HUES64 (cell line): ENCODE measurements at regions not wholly inside any gene's neighbourhood (a gene's known extent, or its start where the extent isn't known, plus 50 kb on each side); places are given as distances from the start of the nearest gene placed in this dataset.

ENCODE experiments used
- H3K27ac ChIP-seq: 2 replicates; pipeline ENCODE4 v1.7.0; 2013; ENCODE audit warnings: low read depth, low read length, inconsistent platforms
- H3K27me3 ChIP-seq: 2 replicates; pipeline ENCODE4 v1.6.1; 2013; ENCODE audit warnings: mild to moderate bottlenecking, low read length; ENCODE audit not compliant: insufficient read depth
- H3K36me3 ChIP-seq: 2 replicates; pipeline ENCODE4 v1.6.1; 2013; ENCODE audit warnings: mild to moderate bottlenecking, low read length; ENCODE audit not compliant: insufficient read depth
- H3K4me1 ChIP-seq: 2 replicates; pipeline ENCODE4 v1.6.1; 2013; ENCODE audit warnings: mild to moderate bottlenecking, low read length, moderate library complexity; ENCODE audit not compliant: insufficient read depth
- H3K4me3 ChIP-seq: 2 replicates; pipeline ENCODE4 v1.5.1; 2013; ENCODE audit warnings: mild to moderate bottlenecking, low read length, moderate library complexity
- H3K9ac ChIP-seq: 2 replicates; pipeline ENCODE4 v1.6.1; 2013; ENCODE audit warnings: mild to moderate bottlenecking, low read depth, low read length
- H3K9me3 ChIP-seq: 2 replicates; pipeline ENCODE4 v1.6.1; 2013; ENCODE audit warnings: low read depth, low read length; ENCODE audit not compliant: insufficient read depth
- WGBS: fragments of 150-250, 120-280 bp; methylation state at CpG from one replicate; pipeline ENCODE4 v1.1.7; 2013; ENCODE audit warnings: missing lambda C conversion rate; 5-methylcytosine and 5-hydroxymethylcytosine counted together

DNA sequence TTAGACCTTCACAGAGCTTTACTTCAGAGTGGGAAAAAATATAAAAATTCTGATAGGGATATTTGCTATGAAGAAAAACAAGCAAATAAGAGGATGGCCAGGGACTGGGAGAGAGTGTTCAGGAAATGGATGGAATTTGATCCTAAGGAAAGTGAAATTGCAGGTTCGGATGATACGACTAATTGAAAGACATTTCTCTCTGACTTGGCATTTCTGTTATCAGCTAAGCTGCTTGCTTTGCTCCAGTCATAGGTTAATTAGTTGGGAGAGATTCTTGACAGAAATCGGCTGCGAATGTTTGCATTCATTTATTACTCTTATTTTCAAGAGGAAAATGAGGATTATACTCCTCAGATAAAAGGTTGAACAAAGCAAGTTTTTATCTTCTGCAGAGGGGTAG is 808.7 kb upstream of the NECTIN3 start:
- 86% methylated on average over 2 of the region's 4 CpGs for WGBS
- H3K27me3 ChIP-seq = no peaks in the 10 kb centered on the region
- no peak overlapping the region for H3K27ac ChIP-seq
- H3K36me3 ChIP-seq = no peaks in the 10 kb centered on the region
- no peak overlapping the region for H3K4me3 ChIP-seq
- peaks cover 17% of the 10 kb centered on the region for H3K4me1 ChIP-seq
- no peaks in the 10 kb centered on the region for H3K9me3 ChIP-seq
- no peak overlapping the region for H3K9ac ChIP-seq

DNA sequence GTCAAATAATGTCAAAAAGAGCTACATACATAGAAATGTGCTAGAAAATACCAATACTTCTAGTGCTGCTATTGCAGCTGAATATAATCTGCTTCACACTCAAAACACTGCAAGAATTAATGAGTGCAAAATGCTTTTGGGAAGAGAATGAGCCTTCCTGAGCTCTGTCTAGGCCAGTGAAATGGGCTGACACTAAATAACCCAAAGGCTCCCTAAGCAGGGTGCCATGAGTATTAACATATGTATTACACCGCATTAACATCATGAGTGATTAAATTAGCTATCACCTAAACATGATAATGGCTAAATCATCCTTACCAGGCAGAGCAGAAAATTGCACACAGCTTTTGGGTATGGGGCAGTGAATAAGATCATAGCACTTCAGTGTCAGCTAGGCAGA is 806.3 kb upstream of the NECTIN3 start:
- WGBS = 100% methylated on average over 1 of the region's 1 CpG
- Histone ChIP-seq H3K27ac (no peak overlapping the region), H3K9ac (no peak overlapping the region), H3K27me3 (no peaks in the 10 kb centered on the region), H3K36me3 (no peaks in the 10 kb centered on the region), H3K4me3 (no peak overlapping the region), H3K4me1 (peaks cover 17% of the 10 kb centered on the region), H3K9me3 (no peaks in the 10 kb centered on the region)

- 92% methylated on average over 3 of the region's 4 CpGs for WGBS
- no peaks in the 10 kb centered on the region for H3K9me3 ChIP-seq
Measured at GRCh38 chr3:110267304-110267845, 804.2 kb upstream of the NECTIN3 start.

DNA sequence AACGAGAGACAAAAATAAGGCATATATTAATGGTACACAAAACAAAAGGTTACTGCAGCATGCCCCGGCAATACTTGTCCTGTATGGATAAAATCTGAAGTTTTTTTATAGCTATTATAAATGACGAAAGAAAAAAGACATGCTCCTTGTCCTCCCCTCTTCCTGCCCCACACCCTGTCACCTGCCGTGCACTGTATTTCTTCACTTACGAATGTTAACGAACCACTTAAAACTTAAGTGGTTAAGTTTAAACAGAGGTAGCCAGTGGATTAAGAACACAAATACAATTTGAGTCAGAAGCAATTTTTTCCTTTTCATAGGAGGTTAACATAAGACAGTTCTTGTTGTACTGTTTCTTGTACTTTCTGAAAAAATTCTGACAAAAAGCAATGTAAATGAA is 799.1 kb upstream of the NECTIN3 start:
- 44% methylated on average over 3 of the region's 6 CpGs for WGBS
- H3K4me1 ChIP-seq = peaks cover 16% of the 10 kb centered on the region

More at GRCh38 chr3:110267304-110267845, 804.2 kb upstream of the NECTIN3 start:
- Histone ChIP-seq H3K9ac (no peak overlapping the region), H3K27ac (no peak overlapping the region), H3K4me3 (no peak overlapping the region), H3K27me3 (no peaks in the 10 kb centered on the region), H3K36me3 (no peaks in the 10 kb centered on the region), H3K4me1 (peaks cover 25% of the 10 kb centered on the region)

GRCh38 chr3:110291886-110292501 is 779.6 kb upstream of the NECTIN3 start:
- WGBS = 91% methylated on average over 1 of the region's 1 CpG
- Histone ChIP-seq H3K4me1 (no peaks in the 10 kb centered on the region; the same call in 1 of the 2 replicates), H3K9ac (no peak overlapping the region), H3K4me3 (no peak overlapping the region), H3K27ac (no peak overlapping the region), H3K36me3 (no peaks in the 10 kb centered on the region), H3K9me3 (peaks cover 24% of the 10 kb centered on the region), H3K27me3 (no peaks in the 10 kb centered on the region)

More for the DNA sequence above, 799.1 kb upstream of the NECTIN3 start:
- H3K9me3 ChIP-seq = no peaks in the 10 kb centered on the region
- H3K27ac ChIP-seq = peak overlapping the region; percentile 9; the same call in 1 of the 2 replicates
- no peak overlapping the region for H3K9ac ChIP-seq
- H3K4me3 ChIP-seq = no peak overlapping the region
- no peaks in the 10 kb centered on the region for H3K27me3 ChIP-seq
- no peaks in the 10 kb centered on the region for H3K36me3 ChIP-seq

GRCh38 chr3:110293660-110294059 is 778.0 kb upstream of the NECTIN3 start:
- no peak overlapping the region for H3K27ac ChIP-seq
- H3K4me3 ChIP-seq = no peak overlapping the region
- H3K36me3 ChIP-seq = no peaks in the 10 kb centered on the region
- no peaks in the 10 kb centered on the region for H3K27me3 ChIP-seq
- H3K4me1 ChIP-seq = no peaks in the 10 kb centered on the region; the same call in 1 of the 2 replicates
- no peak overlapping the region for H3K9ac ChIP-seq
- H3K9me3 ChIP-seq = peaks cover 21% of the 10 kb centered on the region

GRCh38 chr3:110296885-110297284 is 774.7 kb upstream of the NECTIN3 start:
- Histone ChIP-seq H3K4me1 (no peaks in the 10 kb centered on the region), H3K9ac (no peak overlapping the region), H3K9me3 (peaks cover 21% of the 10 kb centered on the region), H3K27me3 (no peaks in the 10 kb centered on the region), H3K36me3 (no peaks in the 10 kb centered on the region), H3K4me3 (no peak overlapping the region), H3K27ac (no peak overlapping the region)
- 100% methylated on average over 1 of the region's 1 CpG for WGBS

DNA sequence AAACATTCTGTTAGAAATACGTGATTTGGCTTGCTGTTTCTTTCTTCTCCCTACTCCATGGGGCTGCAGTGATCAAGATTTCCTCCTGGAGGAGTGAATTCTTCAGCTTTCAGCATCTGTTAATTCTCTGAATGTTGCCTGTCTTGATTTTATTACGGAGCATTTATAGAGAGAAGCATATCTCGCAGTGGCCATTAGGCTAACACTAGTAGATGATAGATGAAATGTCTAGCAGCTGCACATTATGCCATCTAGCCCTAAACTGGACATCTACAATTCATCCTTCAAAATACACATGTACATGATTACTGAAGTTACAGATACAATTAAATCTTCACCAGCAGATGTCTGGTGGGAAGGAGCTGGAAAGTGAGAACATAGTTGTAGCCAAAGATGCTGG is 769.8 kb upstream of the NECTIN3 start:
- no peaks in the 10 kb centered on the region for H3K4me1 ChIP-seq
- H3K4me3 ChIP-seq = no peak overlapping the region
- H3K36me3 ChIP-seq = no peaks in the 10 kb centered on the region
- H3K9ac ChIP-seq = no peak overlapping the region
- H3K27ac ChIP-seq = no peak overlapping the region
- 93% methylated on average over 3 of the region's 3 CpGs for WGBS
- H3K9me3 ChIP-seq = no peaks in the 10 kb centered on the region
- H3K27me3 ChIP-seq = no peaks in the 10 kb centered on the region

DNA sequence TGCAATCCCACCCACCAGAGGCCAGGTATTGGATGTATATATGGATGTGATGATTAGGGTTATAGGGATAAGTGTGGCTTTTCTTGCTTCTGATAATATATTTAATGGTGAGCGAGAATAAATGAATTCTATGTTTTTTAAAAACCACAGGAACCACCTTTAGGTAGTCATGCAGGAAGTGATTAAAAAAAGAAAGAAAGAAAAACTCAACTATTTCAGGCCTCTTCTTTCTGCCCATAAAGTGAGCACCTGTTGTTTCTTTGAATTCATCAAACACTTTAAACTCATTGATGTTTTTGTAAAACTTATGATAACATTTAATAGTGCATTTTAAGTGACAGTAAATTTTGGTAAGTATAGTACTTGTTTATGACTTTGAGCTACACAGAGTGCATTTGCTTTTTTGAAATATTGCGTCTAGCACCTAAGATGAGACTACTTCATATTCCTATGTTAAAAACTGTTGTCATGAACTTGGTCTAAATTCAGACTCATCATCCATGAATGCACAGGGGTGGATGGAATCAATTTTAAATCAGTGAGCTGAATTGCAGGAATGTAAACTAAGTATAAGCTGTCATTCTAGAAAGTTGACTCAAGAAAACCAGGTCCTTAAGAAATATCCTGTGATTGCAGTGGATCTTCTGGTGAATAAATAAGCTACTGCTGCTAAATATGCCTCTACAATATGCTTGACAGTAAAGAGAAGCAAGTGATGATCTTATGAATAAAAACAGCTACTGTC is 764.4 kb upstream of the NECTIN3 start:
- H3K27me3 ChIP-seq = no peaks in the 10 kb centered on the region
- WGBS = no CpG with 5 or more reads among the region's 2 CpGs
- H3K9ac ChIP-seq = no peak overlapping the region

GRCh38 chr3:110311541-110311940 is 760.1 kb upstream of the NECTIN3 start:
- no peaks in the 10 kb centered on the region for H3K4me1 ChIP-seq
- no peak overlapping the region for H3K9ac ChIP-seq
- no peaks in the 10 kb centered on the region for H3K36me3 ChIP-seq
- H3K27ac ChIP-seq = no peak overlapping the region
- no peaks in the 10 kb centered on the region for H3K27me3 ChIP-seq
- H3K4me3 ChIP-seq = no peak overlapping the region
- no peaks in the 10 kb centered on the region for H3K9me3 ChIP-seq

More for the DNA sequence above, 764.4 kb upstream of the NECTIN3 start:
- H3K4me1 ChIP-seq = no peaks in the 10 kb centered on the region
- H3K9me3 ChIP-seq = no peaks in the 10 kb centered on the region
- H3K36me3 ChIP-seq = no peaks in the 10 kb centered on the region
- H3K4me3 ChIP-seq = no peak overlapping the region
- H3K27ac ChIP-seq = no peak overlapping the region

GRCh38 chr3:110314512-110315114 is 757.0 kb upstream of the NECTIN3 start:
- WGBS = 60% methylated on average over 6 of the region's 7 CpGs
- Histone ChIP-seq H3K27ac (no peak overlapping the region), H3K27me3 (no peaks in the 10 kb centered on the region), H3K4me3 (no peak overlapping the region), H3K36me3 (no peaks in the 10 kb centered on the region), H3K9me3 (no peaks in the 10 kb centered on the region), H3K4me1 (no peaks in the 10 kb centered on the region), H3K9ac (no peak overlapping the region)
